ENCODE measurements at regions not wholly inside any gene's neighbourhood (a gene's known extent, or its start where the extent isn't known, plus 50 kb on each side); places are given as distances from the start of the nearest gene placed in this dataset.

DNA sequence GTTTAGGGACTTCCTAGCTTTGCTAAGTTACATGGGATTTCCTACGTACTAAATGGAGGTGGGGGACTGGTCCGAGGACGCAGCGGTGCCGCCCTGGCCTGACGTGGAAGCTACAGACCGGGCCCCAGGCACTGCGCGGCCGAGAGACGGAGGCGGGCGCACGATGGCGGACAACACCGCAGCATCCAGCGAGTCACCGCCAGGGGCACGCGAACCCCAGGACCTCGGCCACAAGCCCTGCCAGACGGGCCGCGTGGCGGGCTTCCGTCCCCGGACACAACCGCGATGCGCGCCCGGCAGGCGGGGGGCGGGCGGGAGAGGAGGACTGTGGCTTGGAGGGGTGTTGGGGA, 1516.9 kb upstream of the DEFB115 start:
- intact Hi-C loops (cut with micrococcal nuclease) = no loop called here
- CTCF ChIA-PET = no interaction called here

GRCh38 chr20:29740951-29741593, 1516.4 kb upstream of the DEFB115 start:
- Histone ChIP-seq H3K36me3 (ENCODE audit: low read depth, low read length) (no peaks in the 10 kb centered on the region; the same call in 1 of the 2 replicates), H3F3A (ENCODE audit: low read length, unreplicated experiment) (no peaks in the 10 kb centered on the region), H3K9me3 (ENCODE audit: low read length) (0 out of 2 replicates have a peak, but pooled peaks cover 8% of the 10 kb centered on the region), H3K9me2 (replicated peaks; ENCODE audit: low read length) (no peaks in the 10 kb centered on the region), H2AFZ (ENCODE audit: low read length) (no peak overlapping the region), H3K27ac (ENCODE audit: low read length) (no peak overlapping the region), H3K27me3 (ENCODE audit: low read length) (no peaks in the 10 kb centered on the region), H3K4me3 (ENCODE audit: low read length) (no peak overlapping the region), H3K4me1 (ENCODE audit: insufficient read depth, low read length) (no peaks in the 10 kb centered on the region), H3K9ac (ENCODE audit: low read length) (no peak overlapping the region), H4K20me1 (ENCODE audit: low read length) (no peaks in the 10 kb centered on the region), H3K79me2 (ENCODE audit: low read length) (no peaks in the 10 kb centered on the region), H3K4me2 (ENCODE audit: low read length) (no peak overlapping the region)
- no TSS peak for BruUV-seq (replicated peaks)
- TF ChIP-seq EZH2 (IDR thresholded peaks at IDR 0.05; ENCODE audit: low read length, unreplicated experiment) (no peak), EZH2phosphoT487 (IDR thresholded peaks at IDR 0.05; ENCODE audit: borderline replicate concordance, low read length) (no peak), CTCF (conservative IDR thresholded peaks at IDR 0.05; ENCODE audit: low read depth, low read length) (no peak)
- ChIA-PET POLR2A (ENCODE audit: unreplicated experiment) (no interaction called here), CTCF (no interaction called here)
- no peak for DNase-seq
- ATAC-seq = no peak
- intact Hi-C loops (cut with micrococcal nuclease) = no loop called here

More for the DNA sequence above, 1516.9 kb upstream of the DEFB115 start:
- ATAC-seq (no peak), DNase-seq (no peak)
- H3K27ac ChIP-seq (ENCODE audit: low read length) = no peak overlapping the region
- no peaks in the 10 kb centered on the region for H3K9me2 ChIP-seq (replicated peaks; ENCODE audit: low read length)
- BruUV-seq (replicated peaks) = no TSS peak
- H3K9ac ChIP-seq (ENCODE audit: low read length) = no peak overlapping the region
- TF ChIP-seq CTCF (conservative IDR thresholded peaks at IDR 0.05; ENCODE audit: low read depth, low read length) (no peak), EZH2 (IDR thresholded peaks at IDR 0.05; ENCODE audit: low read length, unreplicated experiment) (no peak), EZH2phosphoT487 (IDR thresholded peaks at IDR 0.05; ENCODE audit: borderline replicate concordance, low read length) (no peak)
- no peak overlapping the region for H2AFZ ChIP-seq (ENCODE audit: low read length)
- no peaks in the 10 kb centered on the region for H3K4me1 ChIP-seq (ENCODE audit: insufficient read depth, low read length)
- 0 out of 2 replicates have a peak, but pooled peaks cover 8% of the 10 kb centered on the region for H3K9me3 ChIP-seq (ENCODE audit: low read length)
- no peak overlapping the region for H3K4me2 ChIP-seq (ENCODE audit: low read length)
- POLR2A ChIA-PET (ENCODE audit: unreplicated experiment) = no interaction called here
- H3F3A ChIP-seq (ENCODE audit: low read length, unreplicated experiment) = no peaks in the 10 kb centered on the region
- no peaks in the 10 kb centered on the region for H4K20me1 ChIP-seq (ENCODE audit: low read length)
- H3K4me3 ChIP-seq (ENCODE audit: low read length) = no peak overlapping the region
- no peaks in the 10 kb centered on the region for H3K27me3 ChIP-seq (ENCODE audit: low read length)
- no peaks in the 10 kb centered on the region for H3K79me2 ChIP-seq (ENCODE audit: low read length)
- no peaks in the 10 kb centered on the region; the same call in 1 of the 2 replicates for H3K36me3 ChIP-seq (ENCODE audit: low read depth, low read length)

DNA sequence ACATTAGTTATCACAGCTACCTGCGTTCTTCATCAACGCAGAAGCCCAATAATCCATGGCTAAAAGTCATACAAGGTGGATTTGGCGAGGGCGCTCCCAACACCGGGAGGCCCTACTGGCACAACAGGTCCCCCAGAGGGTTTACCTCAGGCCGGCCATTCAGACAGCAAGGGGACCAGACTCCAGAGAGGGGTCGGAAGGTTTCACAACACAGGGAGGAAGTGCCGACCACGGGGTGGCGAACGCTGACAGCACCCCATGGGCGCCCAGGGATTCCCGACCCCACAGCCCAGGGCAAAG, 1515.9 kb upstream of the DEFB115 start:
- Histone ChIP-seq H3K4me1 (ENCODE audit: insufficient read depth, low read length) (no peaks in the 10 kb centered on the region), H3K9me2 (replicated peaks; ENCODE audit: low read length) (no peaks in the 10 kb centered on the region), H3K27ac (ENCODE audit: low read length) (no peak overlapping the region), H3K27me3 (ENCODE audit: low read length) (no peaks in the 10 kb centered on the region), H4K20me1 (ENCODE audit: low read length) (no peaks in the 10 kb centered on the region), H3F3A (ENCODE audit: low read length, unreplicated experiment) (no peaks in the 10 kb centered on the region), H3K9me3 (ENCODE audit: low read length) (0 out of 2 replicates have a peak, but pooled peaks cover 8% of the 10 kb centered on the region), H3K36me3 (ENCODE audit: low read depth, low read length) (no peaks in the 10 kb centered on the region; the same call in 1 of the 2 replicates), H3K79me2 (ENCODE audit: low read length) (no peaks in the 10 kb centered on the region), H3K9ac (ENCODE audit: low read length) (no peak overlapping the region), H3K4me2 (ENCODE audit: low read length) (no peak overlapping the region), H3K4me3 (ENCODE audit: low read length) (no peak overlapping the region), H2AFZ (ENCODE audit: low read length) (no peak overlapping the region)
- no TSS peak for BruUV-seq (replicated peaks)
- CTCF ChIA-PET = no interaction called here
- TF ChIP-seq EZH2phosphoT487 (IDR thresholded peaks at IDR 0.05; ENCODE audit: borderline replicate concordance, low read length) (no peak), CTCF (conservative IDR thresholded peaks at IDR 0.05; ENCODE audit: low read depth, low read length) (no peak), EZH2 (IDR thresholded peaks at IDR 0.05; ENCODE audit: low read length, unreplicated experiment) (no peak)
- DNase-seq = no peak
- POLR2A ChIA-PET (ENCODE audit: unreplicated experiment) = no interaction called here
- no peak for ATAC-seq
- intact Hi-C loops (cut with micrococcal nuclease) = no loop called here

Measured in PC-3 (cell line).